HG03196 (cell line): ENCODE measurements at regions not wholly inside any gene's neighbourhood (a gene's known extent, or its start where the extent isn't known, plus 50 kb on each side); places are given as distances from the start of the nearest gene placed in this dataset.
"Not testable (repeated sequence)": the region's sequence is repeated elsewhere in the genome, so short reads cannot be mapped to it uniquely, and the experiment has no call there.

Experiments
- ATAC-seq: cut with Tn5 transposase; IDR thresholded peaks from one replicate; pipeline ENCODE4 v1.9.1; 2021; ENCODE audit not compliant: unreplicated experiment

GRCh38 chr19:41495589-41495988, 52.6 kb downstream of the ERICH4 start:
- no peak for ATAC-seq

- no peak for ATAC-seq
Measured at GRCh38 chr19:41499899-41500298, 56.9 kb downstream of the ERICH4 start.

GRCh38 chr19:41500443-41500842, 57.5 kb downstream of the ERICH4 start:
- no peak for ATAC-seq

GRCh38 chr19:41501854-41502253, 58.9 kb downstream of the ERICH4 start:
- no peak for ATAC-seq

GRCh38 chr19:41505105-41505504, 62.1 kb downstream of the ERICH4 start:
- no peak for ATAC-seq

GRCh38 chr19:41510484-41510883, 65.5 kb upstream of the CEACAM21 start:
- no peak for ATAC-seq

- no peak for ATAC-seq
Measured at GRCh38 chr19:41511628-41512027, 64.3 kb upstream of the CEACAM21 start.

GRCh38 chr19:41515015-41515652, 60.8 kb upstream of the CEACAM21 start:
- no peak for ATAC-seq

GRCh38 chr19:41516292-41517171, 59.4 kb upstream of the CEACAM21 start:
- not testable (repeated sequence) for ATAC-seq

- no peak for ATAC-seq
Measured at GRCh38 chr19:41518141-41518540, 57.8 kb upstream of the CEACAM21 start.

GRCh38 chr19:41521138-41521930, 54.6 kb upstream of the CEACAM21 start:
- ATAC-seq: peak; percentile 69

- ATAC-seq: peak; percentile 42
Measured at GRCh38 chr19:41521931-41522555, 53.9 kb upstream of the CEACAM21 start.

GRCh38 chr19:41525989-41526388, 50.0 kb upstream of the CEACAM21 start:
- ATAC-seq: no peak
